DOHH2 (cell line): ENCODE measurements at regions not wholly inside any gene's neighbourhood (a gene's known extent, or its start where the extent isn't known, plus 50 kb on each side); places are given as distances from the start of the nearest gene placed in this dataset.

Source experiments
- CTCF ChIP-seq: fragments of 200-600 bp; sonication (generic); IDR thresholded peaks from one replicate; pipeline ENCODE4 v1.5.1; 2014; ENCODE audit warnings: antibody characterized with exemption, mild to moderate bottlenecking, low read depth, low read length; ENCODE audit not compliant: poor library complexity, severe bottlenecking
- EZH2phosphoT487 ChIP-seq: fragments of 200-600 bp; sonication (generic); IDR thresholded peaks from 2 replicates; pipeline ENCODE4 v1.6.1; 2017; ENCODE audit warnings: borderline replicate concordance, mild to moderate bottlenecking, antibody characterized with exemption, low read length, moderate library complexity, mixed read lengths

DNA sequence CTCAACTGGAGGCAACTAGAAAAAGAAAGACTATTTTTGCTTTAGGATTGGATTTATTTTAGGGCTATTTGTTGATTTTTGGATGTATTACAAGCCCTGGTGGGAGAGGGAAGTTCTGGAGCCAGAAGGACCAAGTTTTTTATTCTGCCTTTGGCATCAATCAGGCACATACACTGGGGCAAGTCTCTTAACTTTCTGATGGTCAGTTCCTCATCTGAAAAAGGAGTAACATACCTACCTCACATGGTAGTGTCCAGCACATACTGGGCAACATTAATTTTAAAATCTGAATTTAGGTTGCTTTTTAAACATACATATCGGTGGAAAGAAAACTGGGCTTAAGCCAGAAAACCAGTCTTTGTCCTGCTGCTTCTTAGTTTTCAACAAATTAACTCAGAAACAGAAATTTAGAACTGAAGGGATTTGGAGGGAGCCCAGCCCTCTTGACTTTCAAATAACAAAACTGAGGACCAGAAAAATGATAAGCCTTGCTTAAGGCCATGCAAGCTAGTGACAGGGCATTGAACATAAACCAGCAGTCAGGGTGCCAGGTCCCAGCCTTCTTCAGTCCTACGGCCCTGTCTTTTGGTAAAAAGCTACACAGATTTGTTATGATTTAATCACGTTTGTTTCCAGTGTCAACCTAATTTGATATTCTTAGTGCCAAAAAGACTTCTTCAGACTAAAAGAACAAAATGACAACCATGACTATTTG is 90.2 kb upstream of the SLC38A2 start:
- TF ChIP-seq CTCF (no peak), EZH2phosphoT487 (no peak)
